SK-N-MC (cell line): ENCODE measurements at regions not wholly inside any gene's neighbourhood (a gene's known extent, or its start where the extent isn't known, plus 50 kb on each side); places are given as distances from the start of the nearest gene placed in this dataset.

Experiments used
- EZH2 ChIP-seq: fragments of 200-600 bp; sonication (generic); IDR thresholded peaks from one replicate; pipeline ENCODE4 v1.6.1; 2017; ENCODE audit warnings: antibody characterized with exemption
- POLR2AphosphoS5 ChIP-seq: IDR thresholded peaks from 2 replicates; pipeline ENCODE4 v1.6.1; 2012; ENCODE audit warnings: mild to moderate bottlenecking, low read depth, low read length, borderline replicate concordance

GRCh38 chr5:29992248-29992647, 1201.2 kb upstream of the CDH6 start:
- TF ChIP-seq POLR2AphosphoS5: no peak
- no peak for TF ChIP-seq EZH2
